OCI-LY7 (cell line): ENCODE measurements at regions not wholly inside any gene's neighbourhood (a gene's known extent, or its start where the extent isn't known, plus 50 kb on each side); places are given as distances from the start of the nearest gene placed in this dataset.

ENCODE experiments used
- EZH2phosphoT487 ChIP-seq: fragments of 200-600 bp; sonication (generic); IDR thresholded peaks from 2 replicates; pipeline ENCODE4 v1.6.1; 2018; ENCODE audit warnings: low read depth, borderline replicate concordance, mild to moderate bottlenecking, mixed run types, antibody characterized with exemption, low read length, moderate library complexity, mixed read lengths
- TF ChIP-seq, protein P1 (sequence below): fragments of 200-600 bp; sonication (generic); conservative IDR thresholded peaks from 2 replicates; pipeline ENCODE4 v1.5.1; 2014; ENCODE audit warnings: mild to moderate bottlenecking, antibody characterized with exemption, low read length, moderate library complexity, mixed read lengths

DNA sequence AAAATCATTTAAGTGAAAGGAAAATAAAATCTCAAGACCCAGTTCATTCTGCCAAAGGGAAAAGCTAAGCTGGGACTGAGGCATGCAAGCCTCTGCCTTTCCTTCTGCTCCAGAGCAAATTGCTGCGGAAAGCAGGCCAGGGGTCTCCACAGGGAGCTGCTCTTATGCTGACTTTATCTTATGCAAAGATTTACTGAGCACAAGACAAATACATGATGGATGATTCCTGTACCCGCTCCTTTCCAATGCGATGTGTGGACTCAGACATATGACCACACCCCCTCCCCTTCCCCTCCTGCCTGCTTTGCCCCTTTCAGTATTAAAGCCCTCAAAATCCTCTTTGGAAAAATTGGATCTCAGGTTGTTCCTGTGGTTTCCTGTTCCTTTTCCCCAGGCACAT is 74.2 kb upstream of the INSIG1 start:
- TF ChIP-seq EZH2phosphoT487, result no peak
- TF ChIP-seq, protein P1, sequence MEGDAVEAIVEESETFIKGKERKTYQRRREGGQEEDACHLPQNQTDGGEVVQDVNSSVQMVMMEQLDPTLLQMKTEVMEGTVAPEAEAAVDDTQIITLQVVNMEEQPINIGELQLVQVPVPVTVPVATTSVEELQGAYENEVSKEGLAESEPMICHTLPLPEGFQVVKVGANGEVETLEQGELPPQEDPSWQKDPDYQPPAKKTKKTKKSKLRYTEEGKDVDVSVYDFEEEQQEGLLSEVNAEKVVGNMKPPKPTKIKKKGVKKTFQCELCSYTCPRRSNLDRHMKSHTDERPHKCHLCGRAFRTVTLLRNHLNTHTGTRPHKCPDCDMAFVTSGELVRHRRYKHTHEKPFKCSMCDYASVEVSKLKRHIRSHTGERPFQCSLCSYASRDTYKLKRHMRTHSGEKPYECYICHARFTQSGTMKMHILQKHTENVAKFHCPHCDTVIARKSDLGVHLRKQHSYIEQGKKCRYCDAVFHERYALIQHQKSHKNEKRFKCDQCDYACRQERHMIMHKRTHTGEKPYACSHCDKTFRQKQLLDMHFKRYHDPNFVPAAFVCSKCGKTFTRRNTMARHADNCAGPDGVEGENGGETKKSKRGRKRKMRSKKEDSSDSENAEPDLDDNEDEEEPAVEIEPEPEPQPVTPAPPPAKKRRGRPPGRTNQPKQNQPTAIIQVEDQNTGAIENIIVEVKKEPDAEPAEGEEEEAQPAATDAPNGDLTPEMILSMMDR, result no peak
